ENCODE measurements at regions not wholly inside any gene's neighbourhood (a gene's known extent, or its start where the extent isn't known, plus 50 kb on each side); places are given as distances from the start of the nearest gene placed in this dataset.

DNA sequence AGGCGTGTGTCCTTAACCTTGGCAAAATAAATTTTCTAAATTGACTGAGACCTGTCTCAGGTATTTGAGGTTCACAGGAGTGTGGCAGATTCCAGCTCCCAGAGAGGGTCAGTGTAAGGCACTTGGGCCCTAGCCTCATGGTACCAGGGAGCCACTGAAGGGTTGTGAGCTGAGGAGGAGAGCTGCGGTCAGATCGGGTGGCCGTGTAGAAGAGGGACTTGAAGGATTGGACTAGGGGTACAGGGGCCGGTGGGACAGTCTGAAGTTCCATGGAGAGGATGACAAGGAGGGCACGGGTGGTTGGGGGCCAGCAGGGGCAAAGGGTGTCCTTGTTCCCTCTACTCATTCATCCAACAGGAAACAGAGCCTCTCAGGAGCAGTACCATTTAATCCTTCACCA, 327.0 kb upstream of the HS6ST1 start:
- Histone ChIP-seq H3K27me3 (ENCODE audit: low read length) (no peaks in the 10 kb centered on the region), H2AFZ (ENCODE audit: low read depth, low read length, severe bottlenecking) (no peak overlapping the region), H3K9me2 (replicated peaks; ENCODE audit: insufficient read depth, low read length) (no peaks in the 10 kb centered on the region), H3K79me2 (ENCODE audit: insufficient read depth, low read length) (no peaks in the 10 kb centered on the region), H3K4me3 (ENCODE audit: insufficient read depth, low read length, poor library complexity, severe bottlenecking) (no peak overlapping the region), H4K20me1 (ENCODE audit: low read depth, low read length) (no peaks in the 10 kb centered on the region), H3K9ac (ENCODE audit: low read length) (no peak overlapping the region), H3F3A (ENCODE audit: insufficient read depth) (no peaks in the 10 kb centered on the region), H3K9me3 (ENCODE audit: insufficient read depth, low read length) (no peaks in the 10 kb centered on the region), H3K27ac (ENCODE audit: low read depth, low read length) (no peak overlapping the region), H3K4me2 (ENCODE audit: low read depth, low read length, poor library complexity, severe bottlenecking) (no peak overlapping the region), H3K36me3 (ENCODE audit: low read length) (no peaks in the 10 kb centered on the region)
- TF ChIP-seq, protein P1, sequence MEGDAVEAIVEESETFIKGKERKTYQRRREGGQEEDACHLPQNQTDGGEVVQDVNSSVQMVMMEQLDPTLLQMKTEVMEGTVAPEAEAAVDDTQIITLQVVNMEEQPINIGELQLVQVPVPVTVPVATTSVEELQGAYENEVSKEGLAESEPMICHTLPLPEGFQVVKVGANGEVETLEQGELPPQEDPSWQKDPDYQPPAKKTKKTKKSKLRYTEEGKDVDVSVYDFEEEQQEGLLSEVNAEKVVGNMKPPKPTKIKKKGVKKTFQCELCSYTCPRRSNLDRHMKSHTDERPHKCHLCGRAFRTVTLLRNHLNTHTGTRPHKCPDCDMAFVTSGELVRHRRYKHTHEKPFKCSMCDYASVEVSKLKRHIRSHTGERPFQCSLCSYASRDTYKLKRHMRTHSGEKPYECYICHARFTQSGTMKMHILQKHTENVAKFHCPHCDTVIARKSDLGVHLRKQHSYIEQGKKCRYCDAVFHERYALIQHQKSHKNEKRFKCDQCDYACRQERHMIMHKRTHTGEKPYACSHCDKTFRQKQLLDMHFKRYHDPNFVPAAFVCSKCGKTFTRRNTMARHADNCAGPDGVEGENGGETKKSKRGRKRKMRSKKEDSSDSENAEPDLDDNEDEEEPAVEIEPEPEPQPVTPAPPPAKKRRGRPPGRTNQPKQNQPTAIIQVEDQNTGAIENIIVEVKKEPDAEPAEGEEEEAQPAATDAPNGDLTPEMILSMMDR (IDR thresholded peaks at IDR 0.05; ENCODE audit: insufficient read depth, low read length, poor library complexity, severe bottlenecking) = no peak
- no peak for TF ChIP-seq EZH2phosphoT487 (conservative IDR thresholded peaks at IDR 0.05; ENCODE audit: low read length)

DNA sequence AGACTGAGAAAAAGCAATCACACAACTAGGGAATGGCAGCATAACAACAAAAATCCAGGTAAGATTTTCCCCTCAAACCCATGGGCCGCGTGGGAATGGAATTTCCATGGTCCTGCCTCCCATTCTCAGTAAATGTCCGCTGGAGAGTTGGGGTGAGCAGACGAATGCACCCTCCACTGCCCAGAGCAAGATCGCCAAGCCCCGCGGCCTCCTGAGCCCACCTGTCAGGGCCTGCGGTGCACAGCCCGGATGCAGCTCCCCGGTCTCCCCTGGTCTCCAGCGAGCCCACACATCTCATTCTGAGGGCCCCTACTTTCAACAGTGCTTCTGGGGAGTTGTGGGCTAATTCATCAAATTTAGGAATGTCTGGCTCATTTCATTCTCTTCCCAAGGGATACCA, 327.4 kb upstream of the HS6ST1 start:
- Histone ChIP-seq H3K36me3 (ENCODE audit: low read length) (no peaks in the 10 kb centered on the region), H3K4me2 (ENCODE audit: low read depth, low read length, poor library complexity, severe bottlenecking) (no peak overlapping the region), H2AFZ (ENCODE audit: low read depth, low read length, severe bottlenecking) (no peak overlapping the region), H3K9me3 (ENCODE audit: insufficient read depth, low read length) (no peaks in the 10 kb centered on the region), H4K20me1 (ENCODE audit: low read depth, low read length) (no peaks in the 10 kb centered on the region), H3K79me2 (ENCODE audit: insufficient read depth, low read length) (no peaks in the 10 kb centered on the region), H3F3A (ENCODE audit: insufficient read depth) (no peaks in the 10 kb centered on the region), H3K9me2 (replicated peaks; ENCODE audit: insufficient read depth, low read length) (no peaks in the 10 kb centered on the region), H3K9ac (ENCODE audit: low read length) (no peak overlapping the region), H3K4me3 (ENCODE audit: insufficient read depth, low read length, poor library complexity, severe bottlenecking) (no peak overlapping the region), H3K27me3 (ENCODE audit: low read length) (no peaks in the 10 kb centered on the region), H3K27ac (ENCODE audit: low read depth, low read length) (no peak overlapping the region)
- TF ChIP-seq, protein P1 (IDR thresholded peaks at IDR 0.05; ENCODE audit: insufficient read depth, low read length, poor library complexity, severe bottlenecking) = no peak
- no peak for TF ChIP-seq EZH2phosphoT487 (conservative IDR thresholded peaks at IDR 0.05; ENCODE audit: low read length)

DNA sequence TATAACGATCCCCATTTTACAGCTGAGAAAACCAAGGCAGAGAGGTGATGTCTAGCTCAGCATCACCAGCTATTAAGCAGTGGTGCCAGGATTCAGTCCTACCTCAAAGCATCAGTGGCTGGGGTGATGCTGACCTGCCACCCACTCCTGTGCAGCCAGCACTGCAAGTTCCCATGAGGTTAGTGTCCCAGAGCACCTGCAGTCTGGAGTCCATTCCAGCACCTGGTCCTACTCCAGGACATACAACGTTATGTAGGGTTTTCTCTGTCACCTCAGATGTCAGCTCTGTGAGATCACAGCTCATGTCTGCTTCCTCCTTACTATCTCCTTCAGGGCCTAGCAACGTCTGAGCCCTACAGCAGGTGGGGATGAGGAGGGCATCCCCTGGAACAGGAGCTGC, 328.0 kb upstream of the HS6ST1 start:
- TF ChIP-seq, protein P1 (IDR thresholded peaks at IDR 0.05; ENCODE audit: insufficient read depth, low read length, poor library complexity, severe bottlenecking) = no peak
- TF ChIP-seq EZH2phosphoT487 (conservative IDR thresholded peaks at IDR 0.05; ENCODE audit: low read length) = no peak
- H3K36me3 ChIP-seq (ENCODE audit: low read length) = no peaks in the 10 kb centered on the region
- no peak overlapping the region for H3K4me3 ChIP-seq (ENCODE audit: insufficient read depth, low read length, poor library complexity, severe bottlenecking)
- no peaks in the 10 kb centered on the region for H3K27me3 ChIP-seq (ENCODE audit: low read length)
- H3K9me3 ChIP-seq (ENCODE audit: insufficient read depth, low read length) = no peaks in the 10 kb centered on the region
- no peak overlapping the region for H3K9ac ChIP-seq (ENCODE audit: low read length)
- no peak overlapping the region for H3K27ac ChIP-seq (ENCODE audit: low read depth, low read length)
- H3K4me2 ChIP-seq (ENCODE audit: low read depth, low read length, poor library complexity, severe bottlenecking) = no peak overlapping the region
- H4K20me1 ChIP-seq (ENCODE audit: low read depth, low read length) = no peaks in the 10 kb centered on the region
- H2AFZ ChIP-seq (ENCODE audit: low read depth, low read length, severe bottlenecking) = no peak overlapping the region
- no peaks in the 10 kb centered on the region for H3F3A ChIP-seq (ENCODE audit: insufficient read depth)
- H3K9me2 ChIP-seq (replicated peaks; ENCODE audit: insufficient read depth, low read length) = no peaks in the 10 kb centered on the region
- no peaks in the 10 kb centered on the region for H3K79me2 ChIP-seq (ENCODE audit: insufficient read depth, low read length)
